Heart left ventricle (tissue), 13 donors: ENCODE measurements at regions not wholly inside any gene's neighbourhood (a gene's known extent, or its start where the extent isn't known, plus 50 kb on each side); places are given as distances from the start of the nearest gene placed in this dataset.

ENCODE experiments used
- CTCF ChIP-seq, 12 donors: fragments of 200-600 bp; sonication (generic) in 4 of 12; IDR thresholded peaks; one replicate each; pipeline versions ENCODE4 v1.5.0 to v1.8.0; 2018 to 2022; ENCODE audit warnings: antibody characterized with exemption in 12 of 12, mild to moderate bottlenecking in 5 of 12
- POLR2A ChIP-seq, 2 donors: fragments of 450-650 bp; IDR thresholded peaks; one replicate each; pipeline ENCODE4 v1.6.1; 2017; ENCODE audit warnings: antibody characterized with exemption in 2 of 2, mild to moderate bottlenecking in 2 of 2, moderate library complexity in 2 of 2
- donor health status: ischemic (EF 13 %, LVEDD 7.1; RV severe dilation, severe dysfunction).
- donor health status: DM: no; HTN: yes; CAD: no.
- donor health status: DM: no; HTN: no; CAD: no.
- donor health status: ischemic (EF 25% LVEDD 6.9; RV normal size, moderate dysfunction).
- donor health status: ischemic (EF 25% LVEDD 5.7; RV mildly dilated, moderate dysfunction).
- donor health status: ischemic (EF 35%, LVEDD 5.7; RV mildly dilated, moderate dysfunction).
- donor health status: nonischemic (EF 11% LVEDD 7.7; RV severe dilation, severe dysfunction).
- donor health status: DM: yes; HTN: yes; CAD: no.
- donor health status: PGD.
- donor health status: ischemic (EF 29% LVEDD 5.4; RV normal size, mild dysfunction).
- donor health status: nonischemic (EF 23%, LVEDD 6.1; RV moderate dilation, normal function).

- TF ChIP-seq CTCF (IDR thresholded peaks at IDR 0.05): no peak
- no peak for TF ChIP-seq POLR2A (IDR thresholded peaks at IDR 0.05)
Measured at GRCh38 chr14:71273366-71273765, 366.1 kb downstream of the PCNX1 start.
